Inferior parietal cortex (tissue), 1 donor: ENCODE measurements at regions not wholly inside any gene's neighbourhood (a gene's known extent, or its start where the extent isn't known, plus 50 kb on each side); places are given as distances from the start of the nearest gene placed in this dataset.

Source experiments
- DNase-seq: peaks from one replicate; pipeline ENCODE4 v3.0.0-alpha.2; 2016; ENCODE audit errors: extremely low spot score

DNA sequence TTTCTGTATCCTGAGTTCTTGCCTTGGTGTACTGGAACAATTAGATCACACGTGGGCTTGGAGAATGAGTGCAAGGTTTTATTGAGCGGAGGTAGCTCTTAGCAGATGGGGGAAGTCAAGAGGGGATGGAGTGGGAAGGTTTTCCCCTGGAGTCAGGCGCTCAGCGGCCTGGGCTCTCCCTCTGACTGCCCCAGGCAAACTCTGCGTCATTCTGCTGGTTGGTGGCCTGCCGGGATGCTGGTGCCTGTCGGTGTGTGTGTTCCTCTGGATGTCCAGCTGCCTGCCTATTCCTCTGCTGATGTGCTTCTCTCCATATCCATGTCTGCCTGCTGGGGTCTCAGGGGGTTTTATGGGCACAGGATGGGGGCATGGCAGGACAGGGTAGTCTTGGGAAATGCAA lies 111.0 kb downstream of the TRIB2 start:
- DNase-seq, result no peak

DNA sequence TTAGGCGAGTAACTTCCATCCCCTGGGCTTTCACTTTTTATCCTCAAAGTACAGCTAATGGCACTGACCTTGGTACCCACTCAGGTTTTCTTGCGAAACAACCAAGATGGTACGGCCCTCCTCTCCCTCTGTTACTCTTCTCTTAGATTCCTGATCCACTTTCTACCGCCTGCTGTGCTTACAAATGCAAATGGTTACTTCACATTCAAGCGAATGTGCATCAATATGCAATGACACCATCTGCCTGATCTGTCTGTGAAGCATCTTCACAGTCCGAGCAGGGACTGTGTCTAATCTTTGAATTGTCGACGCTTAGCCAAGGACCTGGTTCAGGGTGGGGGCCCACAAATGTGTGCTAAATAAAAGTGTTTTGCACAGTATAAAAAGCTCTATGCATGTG lies 112.2 kb downstream of the TRIB2 start:
- no peak for DNase-seq

GRCh38 chr2:12831016-12831415 lies 114.3 kb downstream of the TRIB2 start:
- no peak for DNase-seq

DNA sequence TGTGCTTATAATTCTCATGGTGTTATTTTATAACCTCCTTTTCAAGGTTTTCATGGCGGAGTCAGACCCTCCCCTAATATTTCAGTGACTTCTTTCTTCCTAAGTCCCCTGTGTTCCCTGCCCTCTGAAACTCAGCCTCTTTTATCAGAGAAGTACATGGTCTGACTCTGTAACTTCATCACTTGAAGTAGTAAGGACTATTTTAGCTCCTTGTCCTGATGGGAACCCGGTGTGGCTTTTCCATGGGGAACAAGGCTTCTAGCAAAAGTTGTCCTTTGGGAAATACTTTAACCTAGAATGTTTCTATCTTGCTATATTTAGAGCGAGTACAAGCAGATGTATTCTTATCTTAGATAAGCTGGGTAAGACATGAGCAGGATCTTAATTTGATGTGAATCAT lies 117.5 kb downstream of the TRIB2 start:
- DNase-seq, result no peak

- no peak for DNase-seq
Measured at GRCh38 chr2:12835733-12836132, 119.0 kb downstream of the TRIB2 start.

DNA sequence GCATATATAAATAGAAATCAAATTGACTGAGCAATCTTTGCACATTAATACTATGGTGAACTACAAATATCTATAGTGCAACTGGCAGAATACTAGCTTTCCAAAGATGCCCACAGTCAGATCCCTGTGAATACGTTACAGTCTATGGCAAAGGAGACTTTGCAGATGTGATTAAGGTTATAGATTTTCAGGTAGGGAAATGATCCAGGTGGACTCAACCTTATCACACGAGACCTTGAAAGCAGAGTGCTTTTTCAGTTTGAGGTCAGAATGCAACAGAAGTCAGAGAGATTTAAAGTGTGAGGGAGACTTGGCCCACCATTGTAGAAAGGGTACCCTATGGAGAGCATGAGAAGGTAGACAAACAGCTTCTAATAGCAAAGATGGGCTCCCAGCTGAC lies 122.6 kb downstream of the TRIB2 start:
- DNase-seq, result no peak

GRCh38 chr2:12841021-12841420 lies 124.3 kb downstream of the TRIB2 start:
- DNase-seq, result no peak

GRCh38 chr2:12842917-12843316 lies 126.2 kb downstream of the TRIB2 start:
- DNase-seq, result no peak

GRCh38 chr2:12844511-12844910 lies 127.8 kb downstream of the TRIB2 start:
- DNase-seq, result no peak

- peak; percentile 55 for DNase-seq
Measured at GRCh38 chr2:12847694-12848575, 131.2 kb downstream of the TRIB2 start.

DNA sequence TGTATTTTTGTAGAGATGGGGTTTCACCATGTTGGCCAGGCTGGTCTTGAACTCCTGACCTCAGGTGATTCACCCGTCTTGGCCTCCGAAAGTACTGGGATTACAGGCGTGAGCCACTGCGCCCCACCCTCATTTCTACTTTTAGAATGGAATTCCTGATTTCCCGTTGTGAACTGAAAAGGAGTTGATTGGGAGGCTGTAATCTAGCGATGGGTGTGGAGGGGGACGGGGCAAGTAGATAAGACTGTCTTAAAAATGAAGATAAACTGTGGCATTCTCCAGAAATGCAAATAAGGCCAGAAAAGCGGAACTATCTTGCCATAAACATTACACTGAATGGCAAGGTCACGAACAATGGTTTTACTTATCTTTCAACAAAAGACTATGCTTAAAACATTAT lies 135.4 kb downstream of the TRIB2 start:
- DNase-seq, result no peak

- no peak for DNase-seq
Measured at GRCh38 chr2:12854001-12854530, 137.3 kb downstream of the TRIB2 start.

GRCh38 chr2:12855508-12855907 lies 138.8 kb downstream of the TRIB2 start:
- no peak for DNase-seq

- DNase-seq, result no peak
Measured at GRCh38 chr2:12856934-12857601, 140.3 kb downstream of the TRIB2 start.

DNA sequence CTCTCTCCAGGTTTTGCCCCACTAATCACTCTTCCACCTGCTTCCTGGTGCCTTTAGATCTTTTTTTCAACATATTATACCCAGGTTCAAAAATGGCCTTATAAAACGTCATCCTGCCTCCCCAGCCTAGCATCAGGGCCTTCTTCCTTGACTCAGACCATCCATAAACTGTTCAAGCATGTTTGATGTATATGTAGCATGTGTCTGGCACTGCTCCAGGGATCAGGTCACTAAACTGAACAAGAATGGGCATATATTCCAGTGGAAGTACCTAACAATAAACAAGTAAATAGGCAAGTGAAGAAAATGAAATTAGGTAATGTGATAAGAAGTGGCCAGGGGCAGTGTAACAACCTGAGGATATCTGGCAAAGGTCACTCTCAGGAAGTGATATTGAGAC lies 141.2 kb downstream of the TRIB2 start:
- DNase-seq, result no peak

- no peak for DNase-seq
Measured at GRCh38 chr2:12858786-12859185, 142.1 kb downstream of the TRIB2 start.

DNA sequence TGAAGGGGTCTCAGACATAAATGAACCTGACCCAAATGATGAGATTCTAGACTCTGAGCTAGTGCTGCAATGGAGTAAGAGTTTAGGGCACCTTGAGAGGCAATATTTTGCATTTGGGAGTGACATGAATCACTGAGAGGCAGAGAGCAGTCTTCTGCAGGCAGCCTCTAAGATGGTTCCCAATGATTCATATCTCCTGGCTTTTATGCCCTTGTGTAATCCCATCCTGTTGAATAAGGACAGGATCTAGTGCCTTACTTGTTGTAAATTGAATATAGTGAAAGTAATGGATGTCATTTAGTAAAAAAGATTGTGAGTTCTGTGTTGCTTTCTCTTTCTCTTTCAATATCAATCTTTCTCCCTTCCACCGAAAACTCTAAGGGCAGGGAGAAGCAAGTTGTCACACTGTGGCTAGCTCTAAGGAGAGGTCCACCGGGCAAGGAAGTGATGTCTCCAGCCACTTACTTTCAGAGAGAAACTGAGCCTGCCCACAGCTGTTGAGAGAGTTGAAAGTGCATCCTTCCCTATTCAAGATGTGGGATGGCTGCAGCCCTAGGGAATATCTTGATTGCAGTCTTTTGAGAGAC lies 144.7 kb downstream of the TRIB2 start:
- DNase-seq, result no peak

DNA sequence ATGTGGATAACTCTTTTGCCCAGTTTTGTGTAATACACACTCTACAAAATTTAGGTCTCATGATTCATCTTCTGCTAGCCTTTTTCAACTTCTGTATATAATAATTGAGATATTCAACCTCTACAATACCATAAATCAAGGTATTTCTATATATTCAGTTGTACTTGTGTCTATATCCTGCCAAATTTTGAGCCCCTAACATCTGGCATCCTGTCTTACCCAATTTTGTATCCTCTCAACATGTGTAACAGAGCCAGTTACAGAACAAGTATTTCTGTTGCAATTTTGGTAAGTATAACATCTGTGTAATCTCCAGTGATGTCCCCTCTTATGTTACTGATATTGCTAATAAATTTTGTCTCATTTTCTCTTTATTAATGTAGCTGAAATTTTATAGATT lies 145.8 kb downstream of the TRIB2 start:
- DNase-seq, result no peak

DNA sequence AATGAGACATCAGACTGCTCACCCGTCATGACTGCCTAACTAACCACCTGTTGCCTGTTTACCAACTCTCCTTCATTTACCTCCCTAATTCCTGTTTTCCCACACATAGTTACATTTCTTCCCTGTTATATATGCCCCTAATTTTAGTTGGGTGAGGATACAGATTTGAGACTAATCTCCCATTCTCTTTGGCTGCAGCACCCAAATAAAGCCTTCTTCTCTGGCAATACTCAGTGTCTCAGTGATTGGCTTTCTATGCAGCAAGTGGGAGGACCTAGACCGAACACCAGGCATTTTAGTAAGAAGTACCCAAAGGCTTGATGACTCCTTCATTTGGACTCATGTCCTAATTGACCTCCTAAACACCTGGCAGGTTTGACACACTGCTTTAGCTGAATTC lies 147.2 kb downstream of the TRIB2 start:
- no peak for DNase-seq

DNA sequence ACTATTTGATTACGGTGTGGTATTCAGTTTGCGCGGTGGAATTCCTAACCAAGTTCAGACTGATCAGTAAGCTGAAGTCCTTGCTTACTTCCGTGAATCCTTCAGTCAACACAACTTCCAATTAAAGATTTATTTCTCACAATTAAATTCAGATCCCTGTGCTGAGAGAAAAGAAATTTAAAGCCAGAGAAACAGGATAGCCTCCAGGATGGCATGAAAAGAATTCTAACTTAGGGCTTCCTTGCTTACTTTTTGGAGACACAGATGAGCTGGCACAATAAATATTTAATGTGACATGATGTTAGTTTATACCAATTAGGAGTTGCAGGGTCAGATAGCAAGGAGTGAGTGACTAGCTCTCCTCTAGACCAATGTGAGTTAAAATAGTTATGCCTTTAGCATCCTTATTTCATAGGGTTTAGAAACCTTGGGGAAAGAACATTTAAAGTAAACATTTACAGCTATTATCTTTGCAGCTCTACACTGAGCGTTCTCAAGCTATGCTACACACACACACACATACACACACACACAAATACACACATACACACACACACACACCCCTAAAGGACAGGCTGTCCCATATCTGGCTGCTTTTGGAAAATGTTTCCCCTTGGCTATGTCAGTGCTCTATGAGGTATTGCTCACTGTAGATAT lies 151.0 kb downstream of the TRIB2 start:
- DNase-seq, result no peak

- no peak for DNase-seq
Measured at GRCh38 chr2:12870692-12871091, 154.0 kb downstream of the TRIB2 start.

- DNase-seq, result no peak
Measured at GRCh38 chr2:12871694-12872315, 155.1 kb downstream of the TRIB2 start.
